NK-92 treated with Interleukin-12 subunit alpha and Interleukin-12 subunit beta, amount 100 ng/mL, for 24 hours (cell line): ENCODE measurements at regions not wholly inside any gene's neighbourhood (a gene's known extent, or its start where the extent isn't known, plus 50 kb on each side); places are given as distances from the start of the nearest gene placed in this dataset.
"Not testable (repeated sequence)": the region's sequence is repeated elsewhere in the genome, so short reads cannot be mapped to it uniquely, and the experiment has no call there.

Experiments used
- DNase-seq: peaks from one replicate; lab custom pipeline; 2025; lab: John Stamatoyannopoulos, UW

GRCh38 chr16:29130131-29130711, 145.4 kb downstream of the LAT start:
- not testable (repeated sequence) for DNase-seq

- not testable (repeated sequence) for DNase-seq
These were observed 144.7 kb downstream of the LAT start for GRCh38 chr16:29129458-29130038.

GRCh38 chr16:29128732-29129457, 144.0 kb downstream of the LAT start:
- not testable (repeated sequence) for DNase-seq

GRCh38 chr16:29127806-29128420, 143.1 kb downstream of the LAT start:
- DNase-seq = not testable (repeated sequence)

- DNase-seq = no peak
These were observed 141.8 kb downstream of the LAT start for GRCh38 chr16:29126616-29127015.

GRCh38 chr16:29126057-29126494, 141.2 kb downstream of the LAT start:
- DNase-seq = no peak

- DNase-seq = no peak
These were observed 140.0 kb downstream of the LAT start for GRCh38 chr16:29124828-29125227.

- DNase-seq = not testable (repeated sequence)
These were observed 139.3 kb downstream of the LAT start for GRCh38 chr16:29124162-29124561.

GRCh38 chr16:29120680-29121079, 135.8 kb downstream of the LAT start:
- not testable (repeated sequence) for DNase-seq

- DNase-seq = not testable (repeated sequence)
These were observed 133.6 kb downstream of the LAT start for GRCh38 chr16:29118301-29118957.

GRCh38 chr16:29117631-29118030, 132.8 kb downstream of the LAT start:
- DNase-seq = no peak

- DNase-seq = no peak
These were observed 132.1 kb downstream of the LAT start for GRCh38 chr16:29116980-29117379.

- DNase-seq = not testable (repeated sequence)
These were observed 131.4 kb downstream of the LAT start for GRCh38 chr16:29116207-29116606.

GRCh38 chr16:29115802-29116141, 130.9 kb downstream of the LAT start:
- DNase-seq = not testable (repeated sequence)

- not testable (repeated sequence) for DNase-seq
These were observed 130.3 kb downstream of the LAT start for GRCh38 chr16:29114989-29115801.

- DNase-seq = no peak
These were observed 129.7 kb downstream of the LAT start for GRCh38 chr16:29114574-29114973.

- DNase-seq = not testable (repeated sequence)
These were observed 128.6 kb downstream of the LAT start for GRCh38 chr16:29113446-29113845.

GRCh38 chr16:29112755-29113347, 128.0 kb downstream of the LAT start:
- DNase-seq = no peak

GRCh38 chr16:29111901-29112680, 127.2 kb downstream of the LAT start:
- DNase-seq = not testable (repeated sequence)

- DNase-seq = no peak
These were observed 126.6 kb downstream of the LAT start for GRCh38 chr16:29111421-29111820.
